Hepatocyte (in vitro differentiated cells): ENCODE measurements at regions not wholly inside any gene's neighbourhood (a gene's known extent, or its start where the extent isn't known, plus 50 kb on each side); places are given as distances from the start of the nearest gene placed in this dataset.

Experiments used
- DNase-seq: peaks from one replicate; pipeline ENCODE4 v3.0.0-alpha.2; 2016; ENCODE audit warnings: low spot score
- H2AFZ ChIP-seq: fragments of 200-600 bp; sonication (generic); 2 replicates; pipeline ENCODE4 v1.6.0; 2016; ENCODE audit warnings: antibody characterized with exemption, mild to moderate bottlenecking
- H3K27ac ChIP-seq: fragments of 200-600 bp; sonication (generic); 2 replicates; pipeline ENCODE4 v1.5.1; 2016; ENCODE audit warnings: mild to moderate bottlenecking
- H3K27me3 ChIP-seq: fragments of 200-600 bp; sonication (generic); 2 replicates; pipeline ENCODE4 v1.6.1; 2016
- H3K36me3 ChIP-seq: fragments of 200-600 bp; sonication (generic); replicated peaks from 2 replicates; pipeline ENCODE4 v1.5.1; 2016; ENCODE audit warnings: low read depth; ENCODE audit not compliant: insufficient read depth
- H3K4me1 ChIP-seq: fragments of 200-600 bp; sonication (generic); 2 replicates; pipeline ENCODE4 v1.5.1; 2016; ENCODE audit warnings: mild to moderate bottlenecking, moderate library complexity; ENCODE audit not compliant: insufficient read depth
- H3K4me2 ChIP-seq: fragments of 200-600 bp; sonication (generic); 2 replicates; pipeline ENCODE4 v1.6.0; 2016
- H3K4me3 ChIP-seq: fragments of 200-600 bp; sonication (generic); 2 replicates; pipeline ENCODE4 v1.5.1; 2016; ENCODE audit warnings: mild to moderate bottlenecking
- H3K79me2 ChIP-seq: fragments of 200-600 bp; sonication (generic); 2 replicates; pipeline ENCODE4 v1.6.0; 2017; ENCODE audit warnings: mild to moderate bottlenecking
- H3K9me2 ChIP-seq: fragments of 200-600 bp; sonication (generic); replicated peaks from 2 replicates; pipeline ENCODE4 v1.6.0; 2017; ENCODE audit warnings: mild to moderate bottlenecking; ENCODE audit not compliant: insufficient read depth
- H3K9me3 ChIP-seq: fragments of 200-600 bp; sonication (generic); 2 replicates; pipeline ENCODE4 v1.5.1; 2016; ENCODE audit warnings: low read depth, mild to moderate bottlenecking
- H4K20me1 ChIP-seq: fragments of 200-600 bp; sonication (generic); 2 replicates; pipeline ENCODE4 v1.6.0; 2016; ENCODE audit warnings: mild to moderate bottlenecking; ENCODE audit not compliant: insufficient read depth, poor library complexity, severe bottlenecking
- EZH2 ChIP-seq: fragments of 200-600 bp; sonication (generic); IDR thresholded peaks from 2 replicates; pipeline ENCODE4 v1.6.1; 2016; ENCODE audit warnings: antibody characterized with exemption, mild to moderate bottlenecking, borderline replicate concordance
- EZH2phosphoT487 ChIP-seq: fragments of 200-600 bp; sonication (generic); IDR thresholded peaks from one replicate; pipeline ENCODE4 v1.6.1; 2018; ENCODE audit warnings: antibody characterized with exemption, mild to moderate bottlenecking, low read depth, moderate library complexity; ENCODE audit not compliant: unreplicated experiment, severe bottlenecking
- WGBS: methylation state at CpG from one replicate; pipeline ENCODE4 v1.1.6; 2016; ENCODE audit warnings: low lambda C conversion rate; ENCODE audit errors: missing lambda C conversion rate; 5-methylcytosine and 5-hydroxymethylcytosine counted together
- TF ChIP-seq, protein P1 (sequence below): fragments of 200-600 bp; sonication (generic); IDR thresholded peaks from 2 replicates; pipeline ENCODE4 v1.5.1; 2016; ENCODE audit warnings: antibody characterized with exemption, mild to moderate bottlenecking; ENCODE audit not compliant: poor library complexity

DNA sequence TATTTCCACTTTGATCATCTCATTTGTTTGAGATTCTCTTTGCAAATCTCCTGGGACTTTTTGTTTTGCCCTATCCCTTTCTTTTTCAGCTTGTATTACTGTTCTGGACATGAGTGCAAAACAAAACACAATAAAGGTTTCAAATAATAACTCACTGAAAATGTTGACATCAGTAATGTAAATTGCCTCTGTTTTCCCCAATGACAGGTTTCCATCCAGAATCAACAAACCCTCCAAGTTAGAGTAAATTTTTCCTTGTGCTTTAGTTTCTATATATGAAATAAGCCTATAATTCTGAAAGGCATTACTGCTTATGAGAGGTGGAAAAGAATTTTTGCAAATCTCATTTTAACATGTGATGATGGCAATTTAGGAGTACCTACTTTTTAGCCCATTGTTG, 187.0 kb upstream of the ANO3 start:
- H3K9me3 ChIP-seq: no peaks in the 10 kb centered on the region
- no peak for DNase-seq

GRCh38 chr11:26149585-26149984, 182.3 kb upstream of the ANO3 start:
- Histone ChIP-seq H2AFZ (no peak overlapping the region), H3K4me1 (peaks cover 3% of the 10 kb centered on the region), H3K36me3 (no peaks in the 10 kb centered on the region), H3K9me2 (no peaks in the 10 kb centered on the region), H3K4me3 (no peak overlapping the region), H4K20me1 (no peaks in the 10 kb centered on the region), H3K4me2 (no peak overlapping the region), H3K27ac (no peak overlapping the region), H3K27me3 (no peaks in the 10 kb centered on the region), H3K79me2 (no peaks in the 10 kb centered on the region), H3K9me3 (no peaks in the 10 kb centered on the region)
- DNase-seq: no peak
- WGBS: 94% methylated on average over 21 of the region's 21 CpGs
- TF ChIP-seq EZH2 (no peak), EZH2phosphoT487 (no peak)
- TF ChIP-seq, protein P1, sequence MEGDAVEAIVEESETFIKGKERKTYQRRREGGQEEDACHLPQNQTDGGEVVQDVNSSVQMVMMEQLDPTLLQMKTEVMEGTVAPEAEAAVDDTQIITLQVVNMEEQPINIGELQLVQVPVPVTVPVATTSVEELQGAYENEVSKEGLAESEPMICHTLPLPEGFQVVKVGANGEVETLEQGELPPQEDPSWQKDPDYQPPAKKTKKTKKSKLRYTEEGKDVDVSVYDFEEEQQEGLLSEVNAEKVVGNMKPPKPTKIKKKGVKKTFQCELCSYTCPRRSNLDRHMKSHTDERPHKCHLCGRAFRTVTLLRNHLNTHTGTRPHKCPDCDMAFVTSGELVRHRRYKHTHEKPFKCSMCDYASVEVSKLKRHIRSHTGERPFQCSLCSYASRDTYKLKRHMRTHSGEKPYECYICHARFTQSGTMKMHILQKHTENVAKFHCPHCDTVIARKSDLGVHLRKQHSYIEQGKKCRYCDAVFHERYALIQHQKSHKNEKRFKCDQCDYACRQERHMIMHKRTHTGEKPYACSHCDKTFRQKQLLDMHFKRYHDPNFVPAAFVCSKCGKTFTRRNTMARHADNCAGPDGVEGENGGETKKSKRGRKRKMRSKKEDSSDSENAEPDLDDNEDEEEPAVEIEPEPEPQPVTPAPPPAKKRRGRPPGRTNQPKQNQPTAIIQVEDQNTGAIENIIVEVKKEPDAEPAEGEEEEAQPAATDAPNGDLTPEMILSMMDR: no peak

More for the DNA sequence above, 187.0 kb upstream of the ANO3 start:
- Histone ChIP-seq H3K27ac (no peak overlapping the region), H2AFZ (no peak overlapping the region), H3K79me2 (no peaks in the 10 kb centered on the region), H3K27me3 (no peaks in the 10 kb centered on the region), H3K4me3 (no peak overlapping the region), H3K4me2 (no peak overlapping the region), H4K20me1 (no peaks in the 10 kb centered on the region), H3K36me3 (no peaks in the 10 kb centered on the region), H3K9me2 (no peaks in the 10 kb centered on the region), H3K4me1 (peaks cover 4% of the 10 kb centered on the region)
- TF ChIP-seq, protein P1: no peak
- TF ChIP-seq EZH2phosphoT487: no peak
- no peak for TF ChIP-seq EZH2

DNA sequence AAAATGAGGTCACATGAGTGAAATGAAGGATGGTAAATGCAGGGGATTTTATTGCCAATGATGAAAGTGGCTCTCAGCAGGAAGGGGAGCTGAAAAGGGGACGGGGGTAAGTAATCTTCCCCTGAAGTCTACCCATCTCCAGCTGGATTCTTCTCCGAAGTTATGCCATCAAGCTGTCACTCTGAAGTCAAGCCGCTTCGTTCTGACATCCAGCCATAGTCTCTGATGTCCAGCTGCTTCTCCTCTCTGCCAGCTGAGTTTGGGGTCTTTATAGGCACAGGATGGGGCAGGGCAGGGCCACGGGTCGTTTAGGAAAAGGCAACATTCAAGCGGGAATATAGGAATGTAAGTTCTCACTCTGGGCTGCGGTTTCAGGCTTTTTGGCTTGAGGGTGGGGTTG, 181.9 kb upstream of the ANO3 start:
- Histone ChIP-seq H2AFZ (no peak overlapping the region), H3K79me2 (no peaks in the 10 kb centered on the region), H3K4me1 (no peaks in the 10 kb centered on the region), H3K27me3 (no peaks in the 10 kb centered on the region), H3K4me2 (no peak overlapping the region), H3K36me3 (no peaks in the 10 kb centered on the region), H3K4me3 (no peak overlapping the region), H3K27ac (no peak overlapping the region), H3K9me2 (no peaks in the 10 kb centered on the region), H4K20me1 (no peaks in the 10 kb centered on the region), H3K9me3 (no peaks in the 10 kb centered on the region)
- no peak for DNase-seq
- TF ChIP-seq EZH2: no peak
- TF ChIP-seq, protein P1: no peak
- TF ChIP-seq EZH2phosphoT487: no peak
- WGBS: 84% methylated on average over 8 of the region's 8 CpGs

DNA sequence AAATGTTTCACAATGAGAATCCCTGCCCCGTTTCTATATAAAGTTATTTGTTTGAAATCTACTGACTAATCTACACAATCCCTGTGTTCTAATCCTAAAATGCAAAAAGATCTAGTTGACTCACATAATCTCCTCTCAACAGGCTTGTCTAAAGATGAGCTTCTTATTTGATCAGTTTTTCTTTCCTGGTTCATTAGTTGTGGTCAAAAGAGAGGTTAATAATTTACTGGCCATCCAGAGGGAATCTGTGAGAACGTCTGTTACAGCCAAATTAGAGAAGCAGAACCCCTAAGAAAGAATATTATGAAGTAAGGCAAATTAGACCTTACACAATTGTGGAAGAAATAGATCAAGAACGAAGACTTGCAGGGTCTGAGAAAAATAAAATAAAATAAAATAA, 173.7 kb upstream of the ANO3 start:
- Histone ChIP-seq H3K79me2 (no peaks in the 10 kb centered on the region), H3K9me3 (no peaks in the 10 kb centered on the region), H3K9me2 (no peaks in the 10 kb centered on the region), H4K20me1 (no peaks in the 10 kb centered on the region), H3K4me2 (no peak overlapping the region), H3K4me3 (no peak overlapping the region), H3K36me3 (no peaks in the 10 kb centered on the region), H3K4me1 (no peaks in the 10 kb centered on the region), H3K27me3 (no peaks in the 10 kb centered on the region), H2AFZ (no peak overlapping the region), H3K27ac (no peak overlapping the region)
- 55% methylated on average over 3 of the region's 3 CpGs for WGBS
- DNase-seq: no peak
- TF ChIP-seq EZH2phosphoT487 (no peak), EZH2 (no peak)
- TF ChIP-seq, protein P1: no peak
